Osteocyte (in vitro differentiated cells): ENCODE measurements at regions not wholly inside any gene's neighbourhood (a gene's known extent, or its start where the extent isn't known, plus 50 kb on each side); places are given as distances from the start of the nearest gene placed in this dataset.

Source experiments
- DNase-seq: peaks from one replicate; pipeline ENCODE4 v3.0.0; 2021; ENCODE audit warnings: mixed read lengths; ENCODE audit not compliant: unreplicated experiment; ENCODE audit errors: extremely low spot score
- H3K27ac Mint-ChIP-seq: one replicate; pipeline ENCODE4 v1.8.0; 2021; ENCODE audit warnings: mild to moderate bottlenecking, mixed read lengths; ENCODE audit not compliant: unreplicated experiment
- H3K27me3 Mint-ChIP-seq: one replicate; pipeline ENCODE4 v1.8.0; 2021; ENCODE audit warnings: mixed read lengths; ENCODE audit not compliant: unreplicated experiment
- H3K36me3 Mint-ChIP-seq: one replicate; pipeline ENCODE4 v1.8.0; 2021; ENCODE audit warnings: mixed read lengths; ENCODE audit not compliant: unreplicated experiment
- H3K4me1 Mint-ChIP-seq: one replicate; pipeline ENCODE4 v1.8.0; 2021; ENCODE audit warnings: mixed read lengths; ENCODE audit not compliant: unreplicated experiment
- H3K4me3 Mint-ChIP-seq: one replicate; pipeline ENCODE4 v1.8.0; 2021; ENCODE audit warnings: mild to moderate bottlenecking, moderate library complexity, mixed read lengths; ENCODE audit not compliant: unreplicated experiment
- H3K9me3 Mint-ChIP-seq: one replicate; pipeline ENCODE4 v1.8.0; 2021; ENCODE audit warnings: mixed read lengths; ENCODE audit not compliant: unreplicated experiment
- CTCF ChIP-seq: fragments of 200-600 bp; sonication (generic); IDR thresholded peaks from 2 replicates; pipeline ENCODE4 v1.5.0; 2021; ENCODE audit warnings: antibody characterized with exemption, mild to moderate bottlenecking, moderate library complexity

- no peaks in the 10 kb centered on the region for H3K36me3 Mint-ChIP-seq
- H3K27ac Mint-ChIP-seq, result no peak overlapping the region
- H3K4me3 Mint-ChIP-seq, result no peak overlapping the region
- TF ChIP-seq CTCF, result no peak
- H3K27me3 Mint-ChIP-seq, result no peaks in the 10 kb centered on the region
- peaks cover 9% of the 10 kb centered on the region for H3K9me3 Mint-ChIP-seq
- H3K4me1 Mint-ChIP-seq, result no peaks in the 10 kb centered on the region
- no peak for DNase-seq
Observed at GRCh38 chr5:20605732-20606525, 617.9 kb upstream of the CDH18 start.

- Mint-ChIP-seq H3K36me3 (no peaks in the 10 kb centered on the region), H3K4me1 (no peaks in the 10 kb centered on the region), H3K27me3 (no peaks in the 10 kb centered on the region), H3K27ac (no peak overlapping the region), H3K9me3 (peaks cover 9% of the 10 kb centered on the region), H3K4me3 (no peak overlapping the region)
- no peak for DNase-seq
- TF ChIP-seq CTCF, result no peak
Observed at GRCh38 chr5:20604992-20605391, 617.0 kb upstream of the CDH18 start.

GRCh38 chr5:20601678-20602100 lies 613.7 kb upstream of the CDH18 start:
- Mint-ChIP-seq H3K4me3 (no peak overlapping the region), H3K36me3 (no peaks in the 10 kb centered on the region), H3K4me1 (no peaks in the 10 kb centered on the region), H3K9me3 (peaks cover 9% of the 10 kb centered on the region), H3K27ac (no peak overlapping the region), H3K27me3 (no peaks in the 10 kb centered on the region)
- no peak for TF ChIP-seq CTCF
- DNase-seq, result no peak

GRCh38 chr5:20590356-20590755 lies 602.4 kb upstream of the CDH18 start:
- H3K36me3 Mint-ChIP-seq, result no peaks in the 10 kb centered on the region
- H3K4me1 Mint-ChIP-seq, result no peaks in the 10 kb centered on the region
- no peak overlapping the region for H3K27ac Mint-ChIP-seq
- no peaks in the 10 kb centered on the region for H3K9me3 Mint-ChIP-seq
- no peaks in the 10 kb centered on the region for H3K27me3 Mint-ChIP-seq
- TF ChIP-seq CTCF, result no peak
- DNase-seq, result no peak
- no peak overlapping the region for H3K4me3 Mint-ChIP-seq

- Mint-ChIP-seq H3K27me3 (peaks cover 4% of the 10 kb centered on the region), H3K9me3 (no peaks in the 10 kb centered on the region), H3K27ac (no peak overlapping the region), H3K36me3 (no peaks in the 10 kb centered on the region), H3K4me3 (no peak overlapping the region), H3K4me1 (no peaks in the 10 kb centered on the region)
- no peak for DNase-seq
- TF ChIP-seq CTCF, result no peak
Observed at GRCh38 chr5:20575571-20575970, 587.6 kb upstream of the CDH18 start.
